GM12891 (cell line): ENCODE measurements at regions not wholly inside any gene's neighbourhood (a gene's known extent, or its start where the extent isn't known, plus 50 kb on each side); places are given as distances from the start of the nearest gene placed in this dataset.

Source experiments
- PAX5 ChIP-seq: IDR thresholded peaks from 2 replicates; pipeline ENCODE4 v1.6.1; 2011; ENCODE audit warnings: low read length, moderate library complexity, mild to moderate bottlenecking; ENCODE audit not compliant: insufficient read depth, severe bottlenecking
- POLR2A ChIP-seq: IDR thresholded peaks from 2 replicates; pipeline ENCODE4 v1.6.1; 2011; ENCODE audit warnings: low read depth, low read length, control low read depth
- TAF1 ChIP-seq: IDR thresholded peaks from 2 replicates; pipeline ENCODE4 v1.6.1; 2011; ENCODE audit warnings: low read depth, low read length, control low read depth

- TF ChIP-seq POLR2A, result no peak
- no peak for TF ChIP-seq PAX5
- TF ChIP-seq TAF1, result no peak
Measured at GRCh38 chr5:36522746-36523065, 83.7 kb upstream of the SLC1A3 start.
